Naive thymus-derived CD8-positive, alpha-beta T cell (primary cell): ENCODE measurements at regions not wholly inside any gene's neighbourhood (a gene's known extent, or its start where the extent isn't known, plus 50 kb on each side); places are given as distances from the start of the nearest gene placed in this dataset.

Experiments
- ATAC-seq, 2 donors: fragments of 150-1000 bp; cut with Tn5 transposase in 1 of 2; sonication (Bioruptor Pico), chemical (Tn5 transposase) in 1 of 2; 1 replicate in 1 of 2; 2 replicates in 1 of 2; pipeline ENCODE4 v1.10.0; 2021; ENCODE audit warnings: mild to moderate bottlenecking in 2 of 2, moderate library complexity in 2 of 2
- POLR2A ChIA-PET: fragments of 350-600 bp; sonication (Branson Sonifier 250); formaldehyde crosslinking; loops from one replicate; lab custom pipeline; 2021; ENCODE audit warnings: antibody characterized with exemption; lab: Charles Lee
- DNase-seq, 10 donors: peaks; one replicate each; pipeline versions ENCODE4 v3.0.0 to v3.0.0-alpha.2; 2020 to 2022
- H3K27ac Mint-ChIP-seq, 10 donors: one replicate each; pipeline ENCODE4 v1.8.0; 2020 to 2022; ENCODE audit warnings: mild to moderate bottlenecking in 10 of 10, mixed read lengths in 10 of 10, moderate library complexity in 4 of 10, inconsistent platforms in 1 of 10
- H3K27me3 Mint-ChIP-seq, 5 donors: one replicate each; pipeline ENCODE4 v1.8.0; 2021 to 2022; ENCODE audit warnings: mixed read lengths in 5 of 5
- H3K36me3 Mint-ChIP-seq, 3 donors: one replicate each; pipeline ENCODE4 v1.8.0; 2020 to 2022; ENCODE audit warnings: mixed read lengths in 3 of 3, mild to moderate bottlenecking in 2 of 3, inconsistent platforms in 1 of 3
- H3K4me1 Mint-ChIP-seq, 4 donors: one replicate each; pipeline ENCODE4 v1.8.0; 2021 to 2022; ENCODE audit warnings: mixed read lengths in 4 of 4
- H3K4me3 Mint-ChIP-seq, 10 donors: one replicate each; pipeline ENCODE4 v1.8.0; 2020 to 2022; ENCODE audit warnings: mild to moderate bottlenecking in 10 of 10, mixed read lengths in 10 of 10, moderate library complexity in 6 of 10, inconsistent platforms in 1 of 10
- H3K9me3 Mint-ChIP-seq, 9 donors: one replicate each; pipeline ENCODE4 v1.8.0; 2020 to 2022; ENCODE audit warnings: mixed read lengths in 9 of 9, mild to moderate bottlenecking in 3 of 9, inconsistent platforms in 1 of 9, moderate library complexity in 1 of 9

DNA sequence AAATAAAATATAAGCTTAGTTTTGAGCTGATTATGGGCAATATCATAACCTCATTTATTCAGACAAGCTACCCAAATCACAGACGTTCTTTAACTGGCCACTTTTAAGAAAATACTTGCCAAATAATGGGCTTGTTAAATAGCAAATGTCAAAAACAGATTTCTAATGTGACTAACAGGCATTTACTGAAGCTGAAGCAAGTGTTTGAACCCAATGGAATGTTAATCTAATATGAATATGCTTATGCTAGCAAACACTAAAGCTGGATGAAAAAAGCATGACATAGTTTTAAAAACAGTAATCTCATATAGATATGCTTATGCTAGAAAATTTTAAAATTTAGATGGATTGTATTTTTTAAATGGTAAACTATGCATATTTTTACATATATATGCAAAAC lies 411.6 kb upstream of the PTGER4 start:
- DNase-seq = no peak
- Mint-ChIP-seq H3K4me3 (no peak overlapping the region), H3K27ac (no peak overlapping the region), H3K36me3 (no peaks in the 10 kb centered on the region), H3K4me1 (peaks cover 0 to 4% (median under 1%) of the 10 kb centered on the region in 4 donors), H3K9me3 (no peaks in the 10 kb centered on the region), H3K27me3 (no peaks in the 10 kb centered on the region)
- ATAC-seq = no peak
- POLR2A ChIA-PET = no interaction called here

DNA sequence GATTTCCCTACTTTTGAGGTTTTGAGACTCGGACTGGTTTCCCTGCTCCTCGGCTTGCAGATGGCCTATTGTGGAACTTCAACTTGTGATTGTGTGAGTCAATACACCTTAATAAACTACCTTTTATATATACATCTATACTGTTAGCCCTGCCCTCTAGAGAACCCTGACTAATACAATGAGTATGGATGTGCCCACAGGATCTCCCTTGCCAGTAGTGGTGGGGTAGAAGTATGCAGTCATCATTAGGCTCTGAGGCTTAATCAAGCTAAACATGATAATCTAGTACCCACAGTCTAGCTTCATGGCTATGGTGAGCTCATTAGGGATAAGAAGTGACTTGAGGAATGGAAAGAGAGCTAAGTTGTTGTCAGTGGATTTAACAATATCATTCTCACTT lies 412.8 kb upstream of the PTGER4 start:
- DNase-seq = no peak
- Mint-ChIP-seq H3K4me3 (no peak overlapping the region), H3K36me3 (no peaks in the 10 kb centered on the region), H3K27me3 (no peaks in the 10 kb centered on the region), H3K27ac (no peak overlapping the region), H3K9me3 (no peaks in the 10 kb centered on the region), H3K4me1 (peaks cover 0 to 4% (median under 1%) of the 10 kb centered on the region in 4 donors)
- POLR2A ChIA-PET = no interaction called here
- no peak for ATAC-seq

DNA sequence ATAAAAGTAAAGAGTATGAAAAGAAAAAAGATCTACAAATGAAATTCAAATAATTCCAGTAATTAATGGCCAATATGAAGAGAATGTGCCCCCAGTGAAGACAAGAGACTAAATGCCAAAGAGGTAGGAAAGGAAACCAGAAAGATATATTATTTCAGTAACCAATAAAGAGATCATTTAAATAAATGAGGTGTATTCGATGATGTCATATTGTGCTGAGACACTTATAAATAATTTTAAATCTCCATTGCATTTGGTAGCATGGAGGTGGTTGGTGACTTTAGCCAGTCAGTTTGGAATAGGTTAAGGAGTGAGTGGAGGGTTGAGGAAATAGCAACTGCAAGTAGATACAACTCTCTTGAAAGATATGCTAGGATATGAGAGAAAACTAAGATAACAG lies 417.7 kb upstream of the PTGER4 start:
- POLR2A ChIA-PET = no interaction called here
- ATAC-seq = no peak
- H3K9me3 Mint-ChIP-seq = peaks cover 0 to 7% (median 0%) of the 10 kb centered on the region in 9 donors
- H3K4me3 Mint-ChIP-seq = no peak overlapping the region
- no peaks in the 10 kb centered on the region for H3K27me3 Mint-ChIP-seq
- DNase-seq = no peak
- no peak overlapping the region for H3K27ac Mint-ChIP-seq
- peaks cover 0 to 6% (median 0%) of the 10 kb centered on the region in 3 donors for H3K36me3 Mint-ChIP-seq
- peaks cover 0 to 4% (median 0%) of the 10 kb centered on the region in 4 donors for H3K4me1 Mint-ChIP-seq

DNA sequence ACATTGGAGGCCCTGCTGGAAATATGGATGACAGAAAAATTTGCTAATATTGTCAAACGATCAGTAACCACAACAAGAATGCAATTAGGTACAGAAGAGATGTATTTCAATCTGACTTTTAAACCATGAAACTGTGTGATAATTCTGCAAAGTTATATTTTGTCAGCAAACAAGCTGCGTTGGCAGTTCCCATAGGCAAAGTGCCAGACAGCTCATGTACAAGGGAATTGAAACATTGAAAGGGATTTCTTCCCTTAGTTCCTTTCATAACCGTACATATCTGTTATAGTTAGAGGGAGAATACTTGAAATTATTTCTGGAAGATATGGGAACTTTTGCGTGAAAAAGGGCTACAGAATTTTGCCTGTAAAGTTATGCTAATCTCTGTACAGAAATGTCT lies 419.4 kb upstream of the PTGER4 start:
- H3K9me3 Mint-ChIP-seq = peaks cover 0 to 7% (median 0%) of the 10 kb centered on the region in 9 donors
- ATAC-seq (no peak), DNase-seq (no peak)
- no peak overlapping the region for H3K4me3 Mint-ChIP-seq
- peaks cover 0 to 6% (median 0%) of the 10 kb centered on the region in 3 donors for H3K36me3 Mint-ChIP-seq
- H3K4me1 Mint-ChIP-seq = peaks cover 0 to 4% (median 0%) of the 10 kb centered on the region in 4 donors
- H3K27ac Mint-ChIP-seq = no peak overlapping the region
- H3K27me3 Mint-ChIP-seq = no peaks in the 10 kb centered on the region
- POLR2A ChIA-PET = no interaction called here

DNA sequence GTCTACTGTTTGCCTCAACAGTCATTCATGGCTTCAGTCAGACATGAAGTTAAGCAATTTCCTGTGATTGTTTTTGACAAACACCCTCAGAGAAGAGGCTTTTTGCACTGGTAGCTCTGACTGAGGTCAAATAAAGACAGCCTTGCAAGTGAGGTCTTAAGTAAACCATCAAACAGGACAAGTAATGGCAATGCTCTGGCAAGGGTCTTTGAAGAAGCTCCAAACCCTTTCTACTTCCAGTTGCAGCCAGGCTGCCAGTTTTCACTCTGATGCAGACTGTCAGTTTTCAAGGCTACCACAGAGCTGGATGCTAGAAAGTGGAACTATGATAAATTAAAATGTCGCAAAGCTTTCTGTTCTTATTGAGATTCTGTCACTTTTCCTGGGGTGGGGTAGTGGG lies 421.5 kb upstream of the PTGER4 start:
- Mint-ChIP-seq H3K4me1 (peaks cover 0 to 4% (median 0%) of the 10 kb centered on the region in 4 donors), H3K9me3 (peaks cover 0 to 7% (median 0%) of the 10 kb centered on the region in 9 donors), H3K36me3 (peaks cover 0 to 6% (median 0%) of the 10 kb centered on the region in 3 donors), H3K27me3 (no peaks in the 10 kb centered on the region), H3K27ac (no peak overlapping the region), H3K4me3 (no peak overlapping the region)
- POLR2A ChIA-PET = no interaction called here
- DNase-seq = no peak
- no peak for ATAC-seq

DNA sequence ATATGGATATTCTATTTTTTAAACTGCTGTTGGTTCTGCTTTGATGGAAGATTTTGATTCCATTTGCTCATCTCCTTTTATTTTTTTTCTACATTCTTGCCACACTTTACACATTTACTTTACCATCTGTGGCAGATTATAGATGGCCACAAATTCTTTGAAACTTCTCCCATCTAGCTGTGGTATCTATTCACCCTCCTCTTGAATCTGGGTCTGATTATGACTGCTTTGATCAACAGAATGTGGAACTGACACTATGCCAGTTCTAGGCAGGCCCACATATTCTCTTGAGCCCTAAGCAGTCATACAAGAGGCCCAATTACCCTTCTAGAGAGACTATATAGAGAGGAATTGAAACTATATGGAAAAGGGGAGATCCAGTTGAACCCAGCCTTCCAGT lies 439.0 kb upstream of the PTGER4 start:
- ATAC-seq (no peak), DNase-seq (no peak)
- Mint-ChIP-seq H3K27ac (no peak overlapping the region), H3K36me3 (peaks cover 0 to 9% (median 5%) of the 10 kb centered on the region in 3 donors), H3K4me1 (no peaks in the 10 kb centered on the region), H3K27me3 (no peaks in the 10 kb centered on the region), H3K4me3 (no peak overlapping the region), H3K9me3 (peaks cover 0 to 13% (median 7%) of the 10 kb centered on the region in 9 donors)
- POLR2A ChIA-PET = no interaction called here

DNA sequence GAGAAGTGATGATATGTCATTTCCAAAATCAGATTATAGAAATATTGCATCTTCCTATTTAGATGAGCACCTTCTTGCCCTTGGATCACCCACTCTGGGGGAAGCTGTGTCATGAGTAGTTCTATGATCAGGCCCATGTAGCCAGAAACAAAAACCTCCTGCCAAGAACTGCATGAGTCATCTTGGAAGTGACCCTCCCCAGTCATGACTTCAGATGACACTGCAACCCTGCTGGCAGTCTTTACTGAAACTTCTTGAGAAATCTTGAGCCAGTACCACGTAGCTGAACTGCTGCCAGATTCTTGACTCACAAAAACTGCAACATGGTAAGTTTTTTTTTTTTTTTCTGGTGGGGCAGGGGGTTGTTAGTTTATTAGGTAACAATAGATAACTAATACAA lies 439.6 kb upstream of the PTGER4 start:
- POLR2A ChIA-PET = no interaction called here
- Mint-ChIP-seq H3K27ac (no peak overlapping the region), H3K36me3 (peaks cover 0 to 9% (median 5%) of the 10 kb centered on the region in 3 donors), H3K4me3 (no peak overlapping the region), H3K4me1 (no peaks in the 10 kb centered on the region), H3K27me3 (no peaks in the 10 kb centered on the region), H3K9me3 (peaks cover 0 to 13% (median 7%) of the 10 kb centered on the region in 9 donors)
- DNase-seq (no peak), ATAC-seq (no peak)

DNA sequence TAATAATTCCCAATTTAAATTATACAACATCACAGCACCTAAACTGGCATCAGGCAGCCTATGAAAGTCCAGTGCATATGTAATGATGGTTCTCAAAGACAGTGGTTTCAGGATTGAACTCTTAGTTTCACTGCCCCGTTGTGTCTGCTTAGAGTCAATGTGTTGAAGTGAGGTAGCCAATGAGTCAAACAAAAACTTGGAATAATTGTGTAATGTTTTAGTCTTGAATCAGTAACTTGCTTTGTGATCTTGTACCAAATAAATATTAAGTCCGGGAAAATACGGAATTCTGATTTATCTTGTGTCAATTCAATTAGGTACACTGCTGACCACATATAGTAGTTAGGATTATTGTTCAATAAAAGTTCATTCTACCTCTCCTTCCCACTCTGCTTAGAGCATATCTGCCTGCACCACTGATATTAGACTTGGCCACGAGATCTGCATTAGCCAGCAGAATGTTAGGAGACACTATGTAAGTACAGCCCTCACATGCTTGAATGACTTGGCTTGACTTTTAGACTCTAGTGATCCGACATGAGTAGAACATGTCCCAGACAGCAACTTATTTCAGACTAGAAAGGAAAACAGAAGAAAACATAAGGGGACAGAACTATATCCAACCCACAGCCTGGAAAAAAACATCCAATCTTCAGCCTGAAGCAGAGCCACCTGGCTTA lies 441.5 kb upstream of the PTGER4 start:
- ATAC-seq (no peak), DNase-seq (no peak)
- no peaks in the 10 kb centered on the region for H3K27me3 Mint-ChIP-seq
- no peak overlapping the region for H3K27ac Mint-ChIP-seq
- no peaks in the 10 kb centered on the region for H3K4me1 Mint-ChIP-seq
- H3K9me3 Mint-ChIP-seq = peaks cover 0 to 13% (median 7%) of the 10 kb centered on the region in 9 donors
- H3K36me3 Mint-ChIP-seq = peaks cover 0 to 9% (median 5%) of the 10 kb centered on the region in 3 donors
- POLR2A ChIA-PET = no interaction called here
- H3K4me3 Mint-ChIP-seq = no peak overlapping the region

DNA sequence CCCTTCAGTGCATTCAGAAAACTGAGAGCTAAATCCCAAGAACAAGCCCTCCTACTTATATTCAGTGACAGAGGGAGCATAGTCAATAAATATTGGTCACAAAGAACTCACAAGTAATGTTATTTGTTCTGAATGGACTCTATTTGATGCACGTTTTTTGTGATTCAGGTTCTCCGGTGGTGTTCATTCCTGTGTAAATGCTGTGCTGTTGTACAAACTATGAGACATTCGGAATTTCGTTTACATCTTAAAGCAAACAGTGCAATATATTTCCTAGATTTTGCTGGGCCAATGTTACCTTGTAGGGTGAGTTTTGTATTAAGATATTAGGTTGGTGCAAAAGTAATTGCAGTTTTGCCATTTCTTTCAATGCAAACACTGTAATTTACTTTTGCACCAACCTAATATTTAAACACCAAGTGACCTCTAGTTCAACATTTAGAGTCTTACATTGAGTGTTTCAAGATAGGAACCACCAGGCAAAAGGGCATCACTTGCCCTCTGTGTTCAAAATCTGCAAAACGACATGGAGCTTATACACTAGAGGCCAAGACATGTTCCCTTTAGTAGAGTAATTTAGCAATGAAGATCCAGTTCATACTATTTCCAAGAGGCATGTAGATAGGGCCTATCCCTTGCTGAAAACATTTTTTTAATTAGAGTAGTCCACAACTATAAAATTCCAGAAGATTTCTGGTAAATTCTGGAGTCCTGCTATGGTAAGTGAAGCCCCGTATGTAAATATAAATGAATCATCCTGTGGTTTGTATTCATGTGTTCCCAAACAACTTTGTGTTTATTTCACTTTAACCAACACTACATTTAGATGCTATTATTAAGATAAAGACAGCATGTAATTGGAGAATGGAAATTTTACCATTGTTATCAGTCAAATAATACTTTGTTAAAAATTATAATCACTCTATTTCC lies 444.0 kb upstream of the PTGER4 start:
- Mint-ChIP-seq H3K4me1 (no peaks in the 10 kb centered on the region), H3K27me3 (no peaks in the 10 kb centered on the region), H3K27ac (no peak overlapping the region), H3K36me3 (peaks cover 0 to 9% (median 4%) of the 10 kb centered on the region in 3 donors), H3K9me3 (peaks cover 0 to 12% (median 6%) of the 10 kb centered on the region in 9 donors), H3K4me3 (no peak overlapping the region)
- POLR2A ChIA-PET = no interaction called here
- no peak for DNase-seq
- no peak for ATAC-seq

DNA sequence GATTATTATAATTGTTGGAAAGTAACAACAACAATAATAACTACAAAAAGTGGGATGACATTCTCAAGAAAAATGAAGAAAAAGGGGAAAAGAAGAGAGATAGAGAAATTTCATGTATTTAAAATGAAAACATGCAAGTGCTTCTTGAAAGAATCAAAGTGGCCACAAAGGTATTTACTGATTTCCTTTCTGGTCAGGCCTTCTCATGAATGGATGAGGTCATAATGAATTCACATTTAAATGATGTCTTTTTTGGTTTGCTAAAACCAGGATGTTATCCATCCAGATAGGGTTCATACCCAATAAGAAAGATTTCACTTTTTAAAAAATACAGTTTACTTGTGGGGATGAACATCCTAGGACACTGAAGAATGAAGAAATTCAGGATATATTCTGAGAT lies 446.4 kb upstream of the PTGER4 start:
- H3K4me3 Mint-ChIP-seq = no peak overlapping the region
- DNase-seq (no peak), ATAC-seq (no peak)
- H3K27me3 Mint-ChIP-seq = no peaks in the 10 kb centered on the region
- no peaks in the 10 kb centered on the region for H3K4me1 Mint-ChIP-seq
- POLR2A ChIA-PET = no interaction called here
- H3K36me3 Mint-ChIP-seq = no peaks in the 10 kb centered on the region
- no peaks in the 10 kb centered on the region for H3K9me3 Mint-ChIP-seq
- no peak overlapping the region for H3K27ac Mint-ChIP-seq

DNA sequence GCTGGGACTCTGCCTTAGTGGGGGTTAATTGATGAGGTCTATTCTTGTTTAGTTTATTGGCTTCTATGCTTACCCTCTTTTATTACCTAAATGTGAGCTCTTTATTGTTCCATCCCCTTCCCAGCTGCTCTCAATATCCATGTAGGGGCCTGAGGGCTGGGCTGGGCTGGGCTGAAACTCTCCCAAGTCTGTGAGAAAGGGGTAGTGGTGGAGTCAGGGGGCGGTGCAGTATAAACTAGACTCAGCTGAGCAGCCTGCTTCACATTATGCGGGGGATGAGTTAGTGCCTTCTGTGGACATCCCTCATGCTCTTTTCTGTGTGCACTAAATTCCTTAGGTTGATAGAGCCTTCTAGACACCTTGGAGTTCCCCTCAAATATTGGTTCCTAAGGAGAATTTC lies 451.8 kb upstream of the PTGER4 start:
- H3K36me3 Mint-ChIP-seq = no peaks in the 10 kb centered on the region

DNA sequence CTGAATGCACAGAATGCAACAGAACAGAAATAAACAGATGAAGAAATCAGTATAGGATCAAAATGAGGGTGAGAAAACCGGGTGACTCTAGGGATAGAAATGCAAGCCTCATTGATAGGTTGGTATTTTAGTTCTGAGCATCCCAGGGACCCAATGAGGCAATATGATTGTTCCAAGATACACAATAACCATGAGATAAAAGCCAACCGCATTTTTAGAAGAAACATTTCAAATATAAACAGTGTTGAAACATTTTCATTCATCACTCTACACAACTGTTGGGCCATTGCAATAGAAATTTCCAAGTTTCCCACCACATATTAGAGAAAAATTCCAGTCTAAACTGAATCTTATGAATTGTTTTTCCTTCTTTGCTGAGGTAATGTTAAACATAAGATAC lies 452.3 kb upstream of the PTGER4 start:
- H3K27ac Mint-ChIP-seq = no peak overlapping the region
- no peaks in the 10 kb centered on the region for H3K36me3 Mint-ChIP-seq
- no peak for ATAC-seq
- no peak for DNase-seq
- H3K27me3 Mint-ChIP-seq = peaks cover 0 to 5% (median 0%) of the 10 kb centered on the region in 5 donors
- POLR2A ChIA-PET = no interaction called here
- no peak overlapping the region for H3K4me3 Mint-ChIP-seq
- no peaks in the 10 kb centered on the region for H3K9me3 Mint-ChIP-seq
- peaks cover 2 to 9% (median 7%) of the 10 kb centered on the region in 4 donors for H3K4me1 Mint-ChIP-seq

More for the DNA sequence above, 451.8 kb upstream of the PTGER4 start:
- ATAC-seq = no peak
- Mint-ChIP-seq H3K27ac (no peak overlapping the region), H3K27me3 (peaks cover 0 to 5% (median 0%) of the 10 kb centered on the region in 5 donors), H3K9me3 (no peaks in the 10 kb centered on the region), H3K4me1 (peaks cover 2 to 9% (median 7%) of the 10 kb centered on the region in 4 donors), H3K4me3 (no peak overlapping the region)
- DNase-seq = no peak
- POLR2A ChIA-PET = no interaction called here

DNA sequence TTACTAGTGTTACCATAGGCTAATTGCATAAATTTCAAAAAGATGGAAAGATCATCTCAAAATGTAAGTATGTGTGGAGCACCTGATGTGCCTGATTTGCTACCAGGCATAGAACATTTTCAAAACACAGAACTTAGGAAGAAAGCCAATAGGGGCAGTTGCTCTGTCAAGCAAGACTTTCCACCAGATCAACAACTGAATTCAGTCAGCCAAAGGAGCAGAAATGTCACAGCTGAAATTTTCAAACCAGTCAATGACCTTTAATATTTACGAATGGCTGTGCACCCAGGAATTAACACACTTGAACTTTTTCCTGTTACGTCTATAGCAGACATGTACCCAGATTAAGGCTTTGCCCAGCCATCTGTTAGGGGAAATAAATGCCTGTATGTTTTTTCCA lies 452.8 kb upstream of the PTGER4 start:
- peaks cover 2 to 9% (median 7%) of the 10 kb centered on the region in 4 donors for H3K4me1 Mint-ChIP-seq
- H3K9me3 Mint-ChIP-seq = no peaks in the 10 kb centered on the region

More for the DNA sequence above, 452.8 kb upstream of the PTGER4 start:
- Mint-ChIP-seq H3K4me3 (no peak overlapping the region), H3K27ac (no peak overlapping the region), H3K27me3 (peaks cover 0 to 5% (median 0%) of the 10 kb centered on the region in 5 donors), H3K36me3 (no peaks in the 10 kb centered on the region)
- DNase-seq (no peak), ATAC-seq (no peak)
- POLR2A ChIA-PET = no interaction called here
